Spleen (tissue), 7 donors: ENCODE measurements at regions not wholly inside any gene's neighbourhood (a gene's known extent, or its start where the extent isn't known, plus 50 kb on each side); places are given as distances from the start of the nearest gene placed in this dataset.

Source experiments
- CTCF ChIP-seq, 11 experiments: fragments of 200-600 bp in 7 of 11; fragments of 450-650 bp in 4 of 11; sonication (generic) in 4 of 11; IDR thresholded peaks in 8 of 11; conservative IDR thresholded peaks in 3 of 11; 1 replicate in 7 of 11; 2 replicates in 4 of 11; pipeline versions ENCODE4 v1.4.0 to v1.8.0; 2016 to 2021; ENCODE audit warnings: antibody characterized with exemption in 11 of 11, inconsistent platforms in 4 of 11, mild to moderate bottlenecking in 1 of 11
- POLR2A ChIP-seq, 3 donors: fragments of 450-650 bp; IDR thresholded peaks; one replicate each; pipeline ENCODE4 v1.5.1; 2017; ENCODE audit warnings: antibody characterized with exemption in 3 of 3, mild to moderate bottlenecking in 1 of 3
- donor health status: DM: no; HTN: no; CAD: no; lungs with moderate emphysema.
- donor health status: DM: no; HTN: no; CAD: no.
- donor health status: DM: no; HTN: no; CAD: no.

- TF ChIP-seq CTCF (IDR thresholded peaks at IDR 0.05 in 8 of 11, conservative IDR thresholded peaks at IDR 0.05 in 3 of 11) = no peak
- no peak for TF ChIP-seq POLR2A (IDR thresholded peaks at IDR 0.05)
Observed at GRCh38 chr16:87221633-87222032, 95.6 kb downstream of the C16orf95 start.
